SH-SY5Y (cell line): ENCODE measurements at regions not wholly inside any gene's neighbourhood (a gene's known extent, or its start where the extent isn't known, plus 50 kb on each side); places are given as distances from the start of the nearest gene placed in this dataset.

Experiments used
- GATA2 ChIP-seq: IDR thresholded peaks from 2 replicates; pipeline ENCODE4 v1.6.1; 2011; ENCODE audit warnings: mild to moderate bottlenecking, low read depth, low read length
- GATA3 ChIP-seq: IDR thresholded peaks from 2 replicates; pipeline ENCODE4 v1.6.1; 2011; ENCODE audit warnings: low read depth, mild to moderate bottlenecking, low read length, moderate library complexity

DNA sequence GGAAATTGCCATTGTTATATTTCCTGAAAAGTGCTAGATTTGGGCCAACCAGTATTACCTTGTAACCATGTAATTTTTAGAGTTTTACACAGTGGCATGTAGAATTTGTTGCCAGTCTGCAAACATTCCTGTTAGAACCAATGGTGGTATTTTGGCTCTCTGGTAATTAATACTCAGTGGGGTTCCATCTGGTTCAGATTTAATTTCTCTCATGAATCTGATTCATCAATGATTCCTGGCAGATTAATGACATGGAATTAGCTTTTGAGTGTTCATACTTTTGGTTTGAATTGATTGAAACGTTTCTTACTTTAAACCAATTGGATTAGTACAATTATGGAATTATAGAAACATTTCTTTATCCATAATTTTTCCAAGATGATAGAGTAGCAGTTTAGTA, 93.2 kb downstream of the MC4R start:
- no peak for TF ChIP-seq GATA2
- TF ChIP-seq GATA3: no peak
